IMR-90 (cell line): ENCODE measurements at regions not wholly inside any gene's neighbourhood (a gene's known extent, or its start where the extent isn't known, plus 50 kb on each side); places are given as distances from the start of the nearest gene placed in this dataset.

Source experiments
- ATAC-seq: fragments of 200-7000 bp; cut with Tn5 transposase; 2 replicates; pipeline ENCODE4 v1.9.1; 2020; ENCODE audit warnings: low read depth, mild to moderate bottlenecking, moderate library complexity
- BruUV-seq: library from RNA; stranded (reverse); fragments of 400-500 nt; replicated peaks from 2 replicates; lab custom pipeline; 2021; lab: Mats Ljungman, UMichigan
- CTCF ChIA-PET: fragments of 300-600 bp; formaldehyde crosslinking; extraction: SDS; loops from one replicate; lab custom pipeline; 2021; ENCODE audit warnings: antibody characterized with exemption; lab: Yijun Ruan, JAX
- POLR2A ChIA-PET: fragments of 300-600 bp; sonication (Branson Sonifier 250); formaldehyde crosslinking; loops from one replicate; lab custom pipeline; 2022; ENCODE audit warnings: antibody characterized with exemption; ENCODE audit not compliant: unreplicated experiment; lab: Charles Lee
- DNase-seq: peaks from one replicate; pipeline ENCODE4 v3.0.0; 2013
- H2AFZ ChIP-seq: replicated peaks from 2 replicates; pipeline ENCODE3; 2013; ENCODE audit warnings: low read length, mild to moderate bottlenecking; ENCODE audit not compliant: poor library complexity
- H2AK5ac ChIP-seq: 2 replicates; pipeline ENCODE4 v1.6.1; 2013; ENCODE audit warnings: low read depth, low read length, inconsistent platforms
- H2AK9ac ChIP-seq: replicated peaks from 2 replicates; pipeline ENCODE3; 2013; ENCODE audit warnings: mild to moderate bottlenecking, low read depth, low read length, moderate library complexity; ENCODE audit not compliant: poor library complexity
- H2BK120ac ChIP-seq: 2 replicates; pipeline ENCODE4 v1.6.1; 2013; ENCODE audit warnings: low read depth, low read length, inconsistent platforms
- H2BK15ac ChIP-seq: 3 replicates; pipeline ENCODE4 v1.6.1; 2013; ENCODE audit warnings: low read depth, low read length, inconsistent platforms
- H2BK20ac ChIP-seq: 2 replicates; pipeline ENCODE4 v1.6.1; 2013; ENCODE audit warnings: low read depth, mild to moderate bottlenecking, inconsistent platforms, low read length, moderate library complexity
- H2BK5ac ChIP-seq: 2 replicates; pipeline ENCODE4 v1.6.1; 2013; ENCODE audit warnings: mild to moderate bottlenecking, low read depth, low read length, inconsistent platforms; ENCODE audit not compliant: poor library complexity, severe bottlenecking
- H3K14ac ChIP-seq: replicated peaks from 2 replicates; pipeline ENCODE4 v1.6.1; 2013; ENCODE audit warnings: low read depth, low read length, inconsistent platforms
- H3K18ac ChIP-seq: 2 replicates; pipeline ENCODE4 v1.6.1; 2013; ENCODE audit warnings: low read depth, low read length, control low read depth
- H3K23ac ChIP-seq: 2 replicates; pipeline ENCODE4 v1.6.1; 2013; ENCODE audit warnings: low read depth, low read length, inconsistent platforms
- H3K27ac ChIP-seq: 2 replicates; pipeline ENCODE4 v1.5.1; 2013; ENCODE audit warnings: mild to moderate bottlenecking, control low read depth, low read length; ENCODE audit not compliant: insufficient read depth
- H3K27me3 ChIP-seq: 2 replicates; pipeline ENCODE4 v1.6.1; 2013; ENCODE audit warnings: low read length; ENCODE audit not compliant: control insufficient read depth, insufficient read depth
- H3K36me3 ChIP-seq: 2 replicates; pipeline ENCODE4 v1.6.1; 2013; ENCODE audit warnings: low read length, mixed read lengths; ENCODE audit not compliant: control insufficient read depth, insufficient read depth
- H3K4ac ChIP-seq: 2 replicates; pipeline ENCODE4 v1.6.1; 2013; ENCODE audit warnings: low read depth, low read length, inconsistent platforms
- H3K4me1 ChIP-seq: 2 replicates; pipeline ENCODE4 v1.6.1; 2013; ENCODE audit warnings: low read length, mixed read lengths; ENCODE audit not compliant: control insufficient read depth, insufficient read depth
- H3K4me2 ChIP-seq: 2 replicates; pipeline ENCODE4 v1.6.1; 2013; ENCODE audit warnings: low read depth, mild to moderate bottlenecking, control low read depth, low read length, moderate library complexity
- H3K4me3 ChIP-seq: 2 replicates; pipeline ENCODE4 v1.5.1; 2013; ENCODE audit warnings: low read depth, mild to moderate bottlenecking, control low read depth, low read length, moderate library complexity; ENCODE audit not compliant: insufficient read depth
- H3K56ac ChIP-seq: 2 replicates; pipeline ENCODE4 v1.6.1; 2013; ENCODE audit warnings: low read length, inconsistent platforms; ENCODE audit not compliant: insufficient read depth; ENCODE audit errors: extremely low read depth
- H3K79me1 ChIP-seq, 2 experiments: 2 replicates each; pipeline ENCODE4 v1.6.1; 2013; ENCODE audit warnings: low read length in 2 of 2, inconsistent platforms in 1 of 2, low read depth in 1 of 2
- H3K9ac ChIP-seq: 2 replicates; pipeline ENCODE4 v1.6.1; 2013; ENCODE audit warnings: low read depth, low read length, control low read depth
- H3K9me1 ChIP-seq: 2 replicates; pipeline ENCODE4 v1.6.1; 2013; ENCODE audit warnings: low read length, inconsistent platforms; ENCODE audit not compliant: insufficient read depth
- H3K9me3 ChIP-seq: 2 replicates; pipeline ENCODE4 v1.6.1; 2013; ENCODE audit warnings: low read length; ENCODE audit not compliant: control insufficient read depth, insufficient read depth
- H4K20me1 ChIP-seq: 2 replicates; pipeline ENCODE4 v1.6.1; 2013; ENCODE audit warnings: low read length, inconsistent platforms; ENCODE audit not compliant: insufficient read depth
- H4K5ac ChIP-seq: 2 replicates; pipeline ENCODE4 v1.6.1; 2013; ENCODE audit warnings: mild to moderate bottlenecking, low read depth, low read length, control low read depth
- H4K8ac ChIP-seq, 2 experiments: 2 replicates each; pipeline ENCODE4 v1.6.1; 2013; ENCODE audit warnings: low read depth in 2 of 2, low read length in 2 of 2, control low read depth in 1 of 2, inconsistent platforms in 1 of 2
- H4K91ac ChIP-seq: 2 replicates; pipeline ENCODE4 v1.6.1; 2013; ENCODE audit warnings: low read depth, low read length, inconsistent platforms; ENCODE audit not compliant: insufficient read depth
- RAD21 ChIP-seq: IDR thresholded peaks from 2 replicates; pipeline ENCODE4 v1.6.1; 2012; ENCODE audit warnings: low read length, improper control_type of control experiment
- dilution Hi-C: fragments of 300-500 bp; cut with HindIII; formaldehyde crosslinking; loops from one replicate; pipeline ENCODE4 v1.14.3; 2018; ENCODE audit warnings: low sequenced_read_pairs; ENCODE audit not compliant: unreplicated experiment
- in situ Hi-C: fragments of 300-500 bp; cut with MboI; formaldehyde crosslinking; loops from 3 replicates; pipeline ENCODE4 v1.14.3; 2019; ENCODE audit warnings: low sequenced_read_pairs, inconsistent platforms, mixed read lengths
- intact Hi-C: fragments of 100-400 bp; cut with micrococcal nuclease; formaldehyde crosslinking; loops from 2 replicates; pipeline ENCODE4 v1.10.0; 2022
- TF ChIP-seq, protein P1 (sequence below): fragments of 150-350 bp; IDR thresholded peaks from 2 replicates; pipeline ENCODE4 v1.6.1; 2017; ENCODE audit warnings: mild to moderate bottlenecking, antibody characterized with exemption, low read length, low read depth
- TF ChIP-seq, protein P2 (sequence below): conservative IDR thresholded peaks from 2 replicates; pipeline ENCODE4 v1.5.1; 2012; ENCODE audit warnings: mild to moderate bottlenecking, low read depth, low read length, improper control_type of control experiment

GRCh38 chr2:128531856-128532255 lies 213.2 kb upstream of the HS6ST1 start:
- H2BK120ac ChIP-seq, result no peak overlapping the region
- H3K36me3 ChIP-seq, result no peaks in the 10 kb centered on the region
- no peak for DNase-seq
- no peak overlapping the region for H3K27ac ChIP-seq
- CTCF ChIA-PET, result no interaction called here
- H2AFZ ChIP-seq, result no peak overlapping the region
- no peaks in the 10 kb centered on the region for H3K79me1 ChIP-seq
- TF ChIP-seq, protein P1, sequence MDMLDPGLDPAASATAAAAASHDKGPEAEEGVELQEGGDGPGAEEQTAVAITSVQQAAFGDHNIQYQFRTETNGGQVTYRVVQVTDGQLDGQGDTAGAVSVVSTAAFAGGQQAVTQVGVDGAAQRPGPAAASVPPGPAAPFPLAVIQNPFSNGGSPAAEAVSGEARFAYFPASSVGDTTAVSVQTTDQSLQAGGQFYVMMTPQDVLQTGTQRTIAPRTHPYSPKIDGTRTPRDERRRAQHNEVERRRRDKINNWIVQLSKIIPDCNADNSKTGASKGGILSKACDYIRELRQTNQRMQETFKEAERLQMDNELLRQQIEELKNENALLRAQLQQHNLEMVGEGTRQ, result no peak
- 0 out of 2 replicates have a peak, but pooled peaks have one; percentile 2 for TF ChIP-seq RAD21
- TF ChIP-seq, protein P2, sequence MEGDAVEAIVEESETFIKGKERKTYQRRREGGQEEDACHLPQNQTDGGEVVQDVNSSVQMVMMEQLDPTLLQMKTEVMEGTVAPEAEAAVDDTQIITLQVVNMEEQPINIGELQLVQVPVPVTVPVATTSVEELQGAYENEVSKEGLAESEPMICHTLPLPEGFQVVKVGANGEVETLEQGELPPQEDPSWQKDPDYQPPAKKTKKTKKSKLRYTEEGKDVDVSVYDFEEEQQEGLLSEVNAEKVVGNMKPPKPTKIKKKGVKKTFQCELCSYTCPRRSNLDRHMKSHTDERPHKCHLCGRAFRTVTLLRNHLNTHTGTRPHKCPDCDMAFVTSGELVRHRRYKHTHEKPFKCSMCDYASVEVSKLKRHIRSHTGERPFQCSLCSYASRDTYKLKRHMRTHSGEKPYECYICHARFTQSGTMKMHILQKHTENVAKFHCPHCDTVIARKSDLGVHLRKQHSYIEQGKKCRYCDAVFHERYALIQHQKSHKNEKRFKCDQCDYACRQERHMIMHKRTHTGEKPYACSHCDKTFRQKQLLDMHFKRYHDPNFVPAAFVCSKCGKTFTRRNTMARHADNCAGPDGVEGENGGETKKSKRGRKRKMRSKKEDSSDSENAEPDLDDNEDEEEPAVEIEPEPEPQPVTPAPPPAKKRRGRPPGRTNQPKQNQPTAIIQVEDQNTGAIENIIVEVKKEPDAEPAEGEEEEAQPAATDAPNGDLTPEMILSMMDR, result 0 out of 2 replicates have a peak, but pooled peaks have one; percentile 17
- no peak overlapping the region for H3K4me3 ChIP-seq
- no peaks in the 10 kb centered on the region; the same call in none of the 2 replicates for H3K9me1 ChIP-seq
- intact Hi-C loops, result loop anchor here (1.0 kb wide), 1 partner anchor 210 kb away; no protein-coding TSS in a partner anchor
- ATAC-seq, result no peak
- H2AK9ac ChIP-seq, result no peak overlapping the region
- dilution Hi-C loops, result no loop called here
- H3K14ac ChIP-seq, result no peak overlapping the region
- no peak overlapping the region for H3K56ac ChIP-seq
- no peak overlapping the region for H2BK5ac ChIP-seq
- in situ Hi-C loops, result loop anchor here (10.0 kb wide), 1 partner anchor 207 kb away; no protein-coding TSS in a partner anchor
- H2BK15ac ChIP-seq, result no peak overlapping the region
- no peaks in the 10 kb centered on the region for H3K9me3 ChIP-seq
- POLR2A ChIA-PET, result no interaction called here
- no peak overlapping the region for H2BK20ac ChIP-seq
- BruUV-seq, result no TSS peak
- H3K23ac ChIP-seq, result no peak overlapping the region
- H3K18ac ChIP-seq, result no peak overlapping the region
- H2AK5ac ChIP-seq, result no peak overlapping the region
- no peak overlapping the region for H3K9ac ChIP-seq
- H3K4ac ChIP-seq, result no peak overlapping the region
- no peak overlapping the region for H4K8ac ChIP-seq
- peaks cover under 1% of the 10 kb centered on the region; the same call in 1 of the 2 replicates for H3K4me1 ChIP-seq
- H4K91ac ChIP-seq, result no peak overlapping the region
- H4K20me1 ChIP-seq, result no peaks in the 10 kb centered on the region
- no peak overlapping the region for H3K4me2 ChIP-seq
- H3K27me3 ChIP-seq, result no peaks in the 10 kb centered on the region; the same call in 1 of the 2 replicates
- no peak overlapping the region for H4K5ac ChIP-seq
